ENCODE measurements at regions not wholly inside any gene's neighbourhood (a gene's known extent, or its start where the extent isn't known, plus 50 kb on each side); places are given as distances from the start of the nearest gene placed in this dataset.
"Not testable (repeated sequence)": the region's sequence is repeated elsewhere in the genome, so short reads cannot be mapped to it uniquely, and the experiment has no call there.

- H3K4me3 ChIP-seq (ENCODE audit: low read depth, low read length), result no peak overlapping the region
- Mint-ChIP-seq H3K27me3 (ENCODE audit: insufficient read depth, unreplicated experiment) (no peaks in the 10 kb centered on the region), H3K9me3 (ENCODE audit: unreplicated experiment) (peaks cover 27% of the 10 kb centered on the region), H3K4me3 (ENCODE audit: unreplicated experiment) (no peak overlapping the region), H3K27ac (ENCODE audit: unreplicated experiment) (no peak overlapping the region), H3K4me1 (ENCODE audit: low read depth, unreplicated experiment) (no peaks in the 10 kb centered on the region), H3K36me3 (ENCODE audit: insufficient read depth, unreplicated experiment) (no peaks in the 10 kb centered on the region)
- H3K4me1 ChIP-seq, result peaks cover 15% of the 10 kb centered on the region
- H3K36me3 ChIP-seq (ENCODE audit: control insufficient read depth, insufficient read depth, low read length), result no peaks in the 10 kb centered on the region
- intact Hi-C loops (cut with micrococcal nuclease; ENCODE audit: unreplicated experiment), result no loop called here
- CTCF ChIA-PET, result no interaction called here
- no peaks in the 10 kb centered on the region for H3K27me3 ChIP-seq (replicated peaks; ENCODE audit: control insufficient read depth, insufficient read depth, low read length)
- BruUV-seq (replicated peaks), result no TSS peak
- POLR2A ChIA-PET, result no interaction called here
- no peak for TF ChIP-seq CTCF (IDR thresholded peaks at IDR 0.05; ENCODE audit: insufficient read depth in 1 of 2, low read depth in 1 of 2, low read length in 1 of 2, severe bottlenecking in 1 of 2, unreplicated experiment in 1 of 2)
- 0 out of 2 replicates have a peak, but pooled peaks cover 3% of the 10 kb centered on the region for H3K9me3 ChIP-seq
- DNase-seq, result no peak
These were observed 144.9 kb upstream of the OLIG3 start for GRCh38 chr6:137638926-137639706.

GRCh38 chr6:137640086-137640485, 145.9 kb upstream of the OLIG3 start:
- intact Hi-C loops (cut with micrococcal nuclease; ENCODE audit: unreplicated experiment), result loop anchor here (10.0 kb wide), 1 partner anchor 675 kb away; no protein-coding TSS in a partner anchor
- ChIA-PET CTCF (no interaction called here), POLR2A (no interaction called here)
- no peaks in the 10 kb centered on the region for H3K27me3 ChIP-seq (replicated peaks; ENCODE audit: control insufficient read depth, insufficient read depth, low read length)
- no TSS peak for BruUV-seq (replicated peaks)
- Mint-ChIP-seq H3K9me3 (ENCODE audit: unreplicated experiment) (peaks cover 35% of the 10 kb centered on the region), H3K4me3 (ENCODE audit: unreplicated experiment) (no peak overlapping the region), H3K36me3 (ENCODE audit: insufficient read depth, unreplicated experiment) (no peaks in the 10 kb centered on the region), H3K27me3 (ENCODE audit: insufficient read depth, unreplicated experiment) (no peaks in the 10 kb centered on the region), H3K4me1 (ENCODE audit: low read depth, unreplicated experiment) (no peaks in the 10 kb centered on the region), H3K27ac (ENCODE audit: unreplicated experiment) (no peak overlapping the region)
- peaks cover 15% of the 10 kb centered on the region for H3K4me1 ChIP-seq
- H3K4me3 ChIP-seq (ENCODE audit: low read depth, low read length), result no peak overlapping the region
- DNase-seq, result no peak
- TF ChIP-seq CTCF (IDR thresholded peaks at IDR 0.05; ENCODE audit: insufficient read depth in 1 of 2, low read depth in 1 of 2, low read length in 1 of 2, severe bottlenecking in 1 of 2, unreplicated experiment in 1 of 2), result no peak
- 0 out of 2 replicates have a peak, but pooled peaks cover 6% of the 10 kb centered on the region for H3K9me3 ChIP-seq
- H3K36me3 ChIP-seq (ENCODE audit: control insufficient read depth, insufficient read depth, low read length), result no peaks in the 10 kb centered on the region

GRCh38 chr6:137641474-137642077, 147.4 kb upstream of the OLIG3 start:
- H3K27me3 Mint-ChIP-seq (ENCODE audit: insufficient read depth, unreplicated experiment), result no peaks in the 10 kb centered on the region
- H3K27ac Mint-ChIP-seq (ENCODE audit: unreplicated experiment), result no peak overlapping the region
- Histone ChIP-seq H3K9me3 (peaks cover 10% of the 10 kb centered on the region; the same call in 1 of the 2 replicates), H3K27me3 (replicated peaks; ENCODE audit: control insufficient read depth, insufficient read depth, low read length) (no peaks in the 10 kb centered on the region), H3K4me3 (ENCODE audit: low read depth, low read length) (no peak overlapping the region), H3K36me3 (ENCODE audit: control insufficient read depth, insufficient read depth, low read length) (no peaks in the 10 kb centered on the region), H3K4me1 (peaks cover 20% of the 10 kb centered on the region)
- TF ChIP-seq CTCF (IDR thresholded peaks at IDR 0.05; ENCODE audit: insufficient read depth in 1 of 2, low read depth in 1 of 2, low read length in 1 of 2, severe bottlenecking in 1 of 2, unreplicated experiment in 1 of 2), result peak; percentile 65 to 74
- no peaks in the 10 kb centered on the region for H3K36me3 Mint-ChIP-seq (ENCODE audit: insufficient read depth, unreplicated experiment)
- H3K4me3 Mint-ChIP-seq (ENCODE audit: unreplicated experiment), result no peak overlapping the region
- intact Hi-C loops (cut with micrococcal nuclease; ENCODE audit: unreplicated experiment), result loop anchor here (1.0 to 10.0 kb wide), 5 partner anchors 327 to 677 kb away; no protein-coding TSS in a partner anchor
- H3K9me3 Mint-ChIP-seq (ENCODE audit: unreplicated experiment), result peaks cover 32% of the 10 kb centered on the region
- DNase-seq, result peak; percentile 67 to 69
- BruUV-seq (replicated peaks), result no TSS peak
- ChIA-PET CTCF (interaction anchor here (1.1 to 1.5 kb wide), 4 partner anchors 56 to 547 kb away, joined by 3 to 7 read pairs (median 6); no protein-coding TSS in a partner anchor), POLR2A (no interaction called here)
- peaks cover 4% of the 10 kb centered on the region for H3K4me1 Mint-ChIP-seq (ENCODE audit: low read depth, unreplicated experiment)

GRCh38 chr6:137643210-137643609, 149.0 kb upstream of the OLIG3 start:
- CTCF ChIA-PET; H3K36me3 Mint-ChIP-seq (ENCODE audit: insufficient read depth, unreplicated experiment); H3K27me3 Mint-ChIP-seq (ENCODE audit: insufficient read depth, unreplicated experiment); H3K4me3 ChIP-seq (ENCODE audit: low read depth, low read length); BruUV-seq (replicated peaks); H3K9me3 ChIP-seq; DNase-seq; H3K36me3 ChIP-seq (ENCODE audit: control insufficient read depth, insufficient read depth, low read length); H3K4me3 Mint-ChIP-seq (ENCODE audit: unreplicated experiment); POLR2A ChIA-PET; H3K27me3 ChIP-seq (replicated peaks; ENCODE audit: control insufficient read depth, insufficient read depth, low read length); H3K27ac Mint-ChIP-seq (ENCODE audit: unreplicated experiment): not testable (repeated sequence)
- Mint-ChIP-seq H3K9me3 (ENCODE audit: unreplicated experiment) (peaks cover 28% of the 10 kb centered on the region), H3K4me1 (ENCODE audit: low read depth, unreplicated experiment) (peaks cover 20% of the 10 kb centered on the region)
- intact Hi-C loops (cut with micrococcal nuclease; ENCODE audit: unreplicated experiment), result loop anchor here (10.0 kb wide), 1 partner anchor 678 kb away; no protein-coding TSS in a partner anchor
- peaks cover 31% of the 10 kb centered on the region for H3K4me1 ChIP-seq

All from Caco-2 (cell line).